ENCODE measurements at regions not wholly inside any gene's neighbourhood (a gene's known extent, or its start where the extent isn't known, plus 50 kb on each side); places are given as distances from the start of the nearest gene placed in this dataset.

DNA sequence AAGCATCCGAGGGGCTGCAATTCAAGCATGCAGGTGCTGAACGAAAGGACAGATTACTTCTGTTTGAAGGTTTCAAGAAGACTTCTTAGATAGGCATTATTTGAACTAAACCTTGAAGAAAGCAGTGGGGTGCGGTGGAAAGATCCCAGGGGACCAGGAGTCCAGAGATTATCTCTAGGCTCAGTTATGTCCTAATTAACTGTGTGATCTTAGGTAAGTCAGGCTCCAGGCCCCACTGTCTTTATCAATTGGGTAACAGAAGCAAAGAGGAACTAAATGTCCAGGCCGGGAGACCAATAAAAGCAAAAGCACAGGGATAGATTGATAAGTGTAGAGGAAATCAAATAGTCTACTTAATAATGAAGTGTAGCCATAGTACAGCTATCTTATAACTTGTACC lies 72.9 kb upstream of the CDC42BPA start:
- no peaks in the 10 kb centered on the region for H3K79me2 ChIP-seq (ENCODE audit: low read length)
- DNase-seq (no peak), ATAC-seq (no peak)
- POLR2A ChIA-PET (ENCODE audit: unreplicated experiment): no interaction called here
- CTCF ChIA-PET: no interaction called here
- H3K4me2 ChIP-seq (ENCODE audit: low read length): no peak overlapping the region
- TF ChIP-seq EZH2 (IDR thresholded peaks at IDR 0.05; ENCODE audit: low read length, unreplicated experiment) (no peak), EZH2phosphoT487 (IDR thresholded peaks at IDR 0.05; ENCODE audit: borderline replicate concordance, low read length) (no peak)
- TF ChIP-seq, protein P1, sequence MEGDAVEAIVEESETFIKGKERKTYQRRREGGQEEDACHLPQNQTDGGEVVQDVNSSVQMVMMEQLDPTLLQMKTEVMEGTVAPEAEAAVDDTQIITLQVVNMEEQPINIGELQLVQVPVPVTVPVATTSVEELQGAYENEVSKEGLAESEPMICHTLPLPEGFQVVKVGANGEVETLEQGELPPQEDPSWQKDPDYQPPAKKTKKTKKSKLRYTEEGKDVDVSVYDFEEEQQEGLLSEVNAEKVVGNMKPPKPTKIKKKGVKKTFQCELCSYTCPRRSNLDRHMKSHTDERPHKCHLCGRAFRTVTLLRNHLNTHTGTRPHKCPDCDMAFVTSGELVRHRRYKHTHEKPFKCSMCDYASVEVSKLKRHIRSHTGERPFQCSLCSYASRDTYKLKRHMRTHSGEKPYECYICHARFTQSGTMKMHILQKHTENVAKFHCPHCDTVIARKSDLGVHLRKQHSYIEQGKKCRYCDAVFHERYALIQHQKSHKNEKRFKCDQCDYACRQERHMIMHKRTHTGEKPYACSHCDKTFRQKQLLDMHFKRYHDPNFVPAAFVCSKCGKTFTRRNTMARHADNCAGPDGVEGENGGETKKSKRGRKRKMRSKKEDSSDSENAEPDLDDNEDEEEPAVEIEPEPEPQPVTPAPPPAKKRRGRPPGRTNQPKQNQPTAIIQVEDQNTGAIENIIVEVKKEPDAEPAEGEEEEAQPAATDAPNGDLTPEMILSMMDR (conservative IDR thresholded peaks at IDR 0.05; ENCODE audit: low read depth, low read length): no peak
- H3K36me3 ChIP-seq (ENCODE audit: low read depth, low read length): no peaks in the 10 kb centered on the region
- intact Hi-C loops (cut with micrococcal nuclease): no loop called here
- no peaks in the 10 kb centered on the region for H3F3A ChIP-seq (ENCODE audit: low read length, unreplicated experiment)
- no TSS peak for BruUV-seq (replicated peaks)
- no peaks in the 10 kb centered on the region for H4K20me1 ChIP-seq (ENCODE audit: low read length)
- no peaks in the 10 kb centered on the region for H3K9me3 ChIP-seq (ENCODE audit: low read length)
- no peaks in the 10 kb centered on the region for H3K27me3 ChIP-seq (ENCODE audit: low read length)
- H3K4me1 ChIP-seq (ENCODE audit: insufficient read depth, low read length): peaks cover 13% of the 10 kb centered on the region
- H3K9me2 ChIP-seq (replicated peaks; ENCODE audit: low read length): no peaks in the 10 kb centered on the region
- no peak overlapping the region for H3K27ac ChIP-seq (ENCODE audit: low read length)
- H2AFZ ChIP-seq (ENCODE audit: low read length): no peak overlapping the region
- no peak overlapping the region for H3K4me3 ChIP-seq (ENCODE audit: low read length)
- H3K9ac ChIP-seq (ENCODE audit: low read length): no peak overlapping the region

DNA sequence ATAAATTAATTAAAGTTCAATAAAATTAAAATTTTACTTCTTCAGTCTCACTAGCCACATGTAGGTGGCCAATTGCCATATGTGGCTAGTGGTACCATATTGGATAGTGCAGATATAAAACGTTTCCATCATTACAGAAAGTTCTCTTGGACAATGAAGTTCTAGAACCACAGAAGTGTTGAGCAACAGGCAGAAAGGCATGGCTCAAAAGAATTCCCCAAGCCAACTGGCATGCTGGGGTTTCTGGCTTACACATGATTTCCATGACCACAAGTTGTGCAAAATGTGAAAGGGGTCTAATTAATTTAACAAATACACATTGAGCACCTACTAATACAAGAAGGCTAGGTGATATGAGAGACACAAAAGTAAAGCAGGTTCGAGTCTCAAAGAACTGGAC lies 72.2 kb upstream of the CDC42BPA start:
- H3K4me2 ChIP-seq (ENCODE audit: low read length): no peak overlapping the region
- no peaks in the 10 kb centered on the region for H3K27me3 ChIP-seq (ENCODE audit: low read length)
- BruUV-seq (replicated peaks): no TSS peak
- no peak overlapping the region for H3K27ac ChIP-seq (ENCODE audit: low read length)
- H2AFZ ChIP-seq (ENCODE audit: low read length): no peak overlapping the region
- no peaks in the 10 kb centered on the region for H3K9me2 ChIP-seq (replicated peaks; ENCODE audit: low read length)
- ChIA-PET CTCF (no interaction called here), POLR2A (ENCODE audit: unreplicated experiment) (no interaction called here)
- DNase-seq: no peak
- no peaks in the 10 kb centered on the region for H3K9me3 ChIP-seq (ENCODE audit: low read length)
- peaks cover 13% of the 10 kb centered on the region for H3K4me1 ChIP-seq (ENCODE audit: insufficient read depth, low read length)
- no peaks in the 10 kb centered on the region for H3K79me2 ChIP-seq (ENCODE audit: low read length)
- ATAC-seq: no peak
- intact Hi-C loops (cut with micrococcal nuclease): no loop called here
- H3K4me3 ChIP-seq (ENCODE audit: low read length): no peak overlapping the region
- H3K36me3 ChIP-seq (ENCODE audit: low read depth, low read length): no peaks in the 10 kb centered on the region
- TF ChIP-seq, protein P1 (conservative IDR thresholded peaks at IDR 0.05; ENCODE audit: low read depth, low read length): no peak
- TF ChIP-seq EZH2 (IDR thresholded peaks at IDR 0.05; ENCODE audit: low read length, unreplicated experiment): no peak
- TF ChIP-seq EZH2phosphoT487 (IDR thresholded peaks at IDR 0.05; ENCODE audit: borderline replicate concordance, low read length): no peak
- no peaks in the 10 kb centered on the region for H4K20me1 ChIP-seq (ENCODE audit: low read length)
- H3K9ac ChIP-seq (ENCODE audit: low read length): no peak overlapping the region
- H3F3A ChIP-seq (ENCODE audit: low read length, unreplicated experiment): no peaks in the 10 kb centered on the region

DNA sequence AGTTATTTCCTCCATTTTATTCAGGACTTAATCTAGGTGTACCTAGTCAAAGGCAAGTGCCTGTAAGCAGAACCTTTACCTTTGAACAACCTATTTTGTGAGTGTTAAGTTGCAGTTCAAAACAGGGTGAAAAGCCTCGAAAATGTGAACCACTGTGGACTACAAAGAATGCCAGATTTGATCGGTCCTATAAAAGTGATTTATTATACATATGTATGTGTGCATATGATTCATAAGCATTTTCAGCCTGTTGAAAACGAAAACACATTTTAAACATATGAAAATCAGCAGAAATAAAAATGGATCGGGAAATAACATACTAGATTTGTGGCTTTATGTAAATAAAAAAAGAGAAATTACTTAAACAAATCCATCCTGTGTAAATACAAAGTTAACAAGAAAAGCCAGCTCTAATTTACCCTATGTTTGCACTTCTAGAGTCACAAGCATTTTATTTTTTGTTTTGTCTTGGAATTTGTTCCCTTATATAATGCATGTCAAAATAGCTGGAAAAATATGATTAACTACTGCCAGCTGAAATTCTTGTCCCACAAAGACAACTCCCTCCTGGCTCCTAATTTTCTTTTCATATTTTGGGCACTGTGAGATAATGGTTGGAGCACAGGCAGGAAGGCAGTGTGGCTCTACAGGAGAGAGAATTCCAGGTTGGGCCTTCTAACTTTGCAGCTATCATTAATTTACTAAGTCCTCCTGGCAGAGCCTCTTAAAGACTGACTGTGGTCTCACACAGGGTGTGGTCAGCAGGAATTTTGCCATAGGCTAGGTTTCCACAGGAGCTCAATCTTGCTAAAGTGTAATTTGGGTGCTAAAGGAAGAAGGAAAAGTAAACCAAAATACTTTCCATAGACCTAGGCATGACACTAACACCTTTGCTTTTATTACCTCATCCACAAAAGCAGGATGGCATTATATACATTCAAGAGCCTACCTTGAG lies 70.2 kb upstream of the CDC42BPA start:
- Histone ChIP-seq H3K4me3 (ENCODE audit: low read length) (no peak overlapping the region; the same call in 1 of the 2 replicates), H3K36me3 (ENCODE audit: low read depth, low read length) (no peaks in the 10 kb centered on the region), H4K20me1 (ENCODE audit: low read length) (no peaks in the 10 kb centered on the region), H3F3A (ENCODE audit: low read length, unreplicated experiment) (no peaks in the 10 kb centered on the region), H2AFZ (ENCODE audit: low read length) (peak overlapping the region; percentile 12), H3K79me2 (ENCODE audit: low read length) (no peaks in the 10 kb centered on the region), H3K4me1 (ENCODE audit: insufficient read depth, low read length) (peaks cover 13% of the 10 kb centered on the region), H3K27ac (ENCODE audit: low read length) (peak overlapping the region; percentile 15), H3K9me3 (ENCODE audit: low read length) (no peaks in the 10 kb centered on the region), H3K4me2 (ENCODE audit: low read length) (peak overlapping the region; percentile 33), H3K27me3 (ENCODE audit: low read length) (no peaks in the 10 kb centered on the region), H3K9ac (ENCODE audit: low read length) (no peak overlapping the region), H3K9me2 (replicated peaks; ENCODE audit: low read length) (no peaks in the 10 kb centered on the region)
- ChIA-PET POLR2A (ENCODE audit: unreplicated experiment) (interaction anchor here (0.5 to 0.6 kb wide), 3 partner anchors 43 to 473 kb away, joined by 3 to 8 read pairs (median 3); no protein-coding TSS in a partner anchor), CTCF (interaction anchor here (0.6 kb wide), 1 partner anchor 17 kb away, joined by 3 read pairs; no protein-coding TSS in a partner anchor)
- ATAC-seq (peak; percentile 84), DNase-seq (peak; percentile 80)
- intact Hi-C loops (cut with micrococcal nuclease): loop anchor here (1.0 to 2.0 kb wide), 3 partner anchors 16 to 71 kb away; no protein-coding TSS in a partner anchor
- TF ChIP-seq EZH2 (IDR thresholded peaks at IDR 0.05; ENCODE audit: low read length, unreplicated experiment) (no peak), EZH2phosphoT487 (IDR thresholded peaks at IDR 0.05; ENCODE audit: borderline replicate concordance, low read length) (no peak)
- TF ChIP-seq, protein P1 (conservative IDR thresholded peaks at IDR 0.05; ENCODE audit: low read depth, low read length): no peak
- BruUV-seq (replicated peaks): no TSS peak

Measured in PC-3 (cell line).